HEK293 (cell line): ENCODE measurements at regions not wholly inside any gene's neighbourhood (a gene's known extent, or its start where the extent isn't known, plus 50 kb on each side); places are given as distances from the start of the nearest gene placed in this dataset.

Experiments used
- TCF7L2 ChIP-seq: IDR thresholded peaks from 2 replicates; pipeline ENCODE4 v1.6.1; 2011; ENCODE audit warnings: low read depth, mild to moderate bottlenecking, inconsistent platforms, low read length, moderate library complexity, borderline replicate concordance
- ZBTB20 ChIP-seq: fragments of 450-650 bp; formaldehyde crosslinking; IDR thresholded peaks from 2 replicates; pipeline ENCODE4 v1.5.1; 2016; ENCODE audit warnings: missing biosample characterization, missing genetic modification characterization
- ZNF274 ChIP-seq, 2 experiments: fragments of 200-500 bp in 1 of 2; fragments of 450-650 bp in 1 of 2; sonication (Bioruptor generic) in 1 of 2; formaldehyde crosslinking in 1 of 2; IDR thresholded peaks; 2 replicates each; pipeline versions ENCODE4 v1.5.1 to v1.6.1; 2014 to 2016; ENCODE audit warnings: borderline replicate concordance in 1 of 2, inconsistent platforms in 1 of 2, low read length in 1 of 2, missing biosample characterization in 1 of 2, missing genetic modification characterization in 1 of 2
- ZNF391 ChIP-seq: fragments of 450-650 bp; formaldehyde crosslinking; IDR thresholded peaks from 2 replicates; pipeline ENCODE4 v1.5.1; 2016; ENCODE audit warnings: low read depth, missing biosample characterization, missing genetic modification characterization, borderline replicate concordance
- ZNF558 ChIP-seq: fragments of 450-650 bp; formaldehyde crosslinking; IDR thresholded peaks from 2 replicates; pipeline ENCODE4 v1.5.1; 2016; ENCODE audit warnings: missing biosample characterization, missing genetic modification characterization
- ZNF791 ChIP-seq: fragments of 450-650 bp; formaldehyde crosslinking; IDR thresholded peaks from 2 replicates; pipeline ENCODE4 v1.5.1; 2016; ENCODE audit warnings: missing biosample characterization, missing genetic modification characterization
- TF ChIP-seq, protein P1 (sequence below): fragments of 450-650 bp; formaldehyde crosslinking; IDR thresholded peaks from 2 replicates; pipeline ENCODE4 v1.5.1; 2016; ENCODE audit warnings: missing biosample characterization, missing genetic modification characterization
- TF ChIP-seq, protein P2 (sequence below): fragments of 450-650 bp; formaldehyde crosslinking; IDR thresholded peaks from 2 replicates; pipeline ENCODE4 v1.5.1; 2016; ENCODE audit warnings: missing biosample characterization, missing genetic modification characterization

DNA sequence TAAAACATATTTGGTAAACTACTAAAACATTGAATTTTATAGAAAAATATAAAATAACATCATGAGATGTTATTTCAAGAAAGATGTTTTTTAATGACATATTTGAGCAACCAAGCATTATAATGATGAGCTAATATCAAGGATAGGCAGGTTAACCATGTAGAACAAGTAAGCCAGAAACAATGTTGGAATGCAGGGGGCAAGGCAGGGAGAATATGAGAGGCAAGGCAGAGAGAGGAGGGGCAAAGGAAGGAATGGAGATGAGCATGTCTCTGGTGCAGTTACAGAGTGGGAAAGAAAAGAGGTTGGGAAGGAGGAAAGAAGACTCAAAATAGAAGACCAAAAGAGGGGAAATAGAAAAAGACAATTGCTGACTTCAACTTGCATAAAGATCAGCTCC, 390.4 kb downstream of the MCTP2 start:
- TF ChIP-seq, protein P1, sequence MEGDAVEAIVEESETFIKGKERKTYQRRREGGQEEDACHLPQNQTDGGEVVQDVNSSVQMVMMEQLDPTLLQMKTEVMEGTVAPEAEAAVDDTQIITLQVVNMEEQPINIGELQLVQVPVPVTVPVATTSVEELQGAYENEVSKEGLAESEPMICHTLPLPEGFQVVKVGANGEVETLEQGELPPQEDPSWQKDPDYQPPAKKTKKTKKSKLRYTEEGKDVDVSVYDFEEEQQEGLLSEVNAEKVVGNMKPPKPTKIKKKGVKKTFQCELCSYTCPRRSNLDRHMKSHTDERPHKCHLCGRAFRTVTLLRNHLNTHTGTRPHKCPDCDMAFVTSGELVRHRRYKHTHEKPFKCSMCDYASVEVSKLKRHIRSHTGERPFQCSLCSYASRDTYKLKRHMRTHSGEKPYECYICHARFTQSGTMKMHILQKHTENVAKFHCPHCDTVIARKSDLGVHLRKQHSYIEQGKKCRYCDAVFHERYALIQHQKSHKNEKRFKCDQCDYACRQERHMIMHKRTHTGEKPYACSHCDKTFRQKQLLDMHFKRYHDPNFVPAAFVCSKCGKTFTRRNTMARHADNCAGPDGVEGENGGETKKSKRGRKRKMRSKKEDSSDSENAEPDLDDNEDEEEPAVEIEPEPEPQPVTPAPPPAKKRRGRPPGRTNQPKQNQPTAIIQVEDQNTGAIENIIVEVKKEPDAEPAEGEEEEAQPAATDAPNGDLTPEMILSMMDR (tag by site-specific recombination) = no peak
- TF ChIP-seq ZNF558 (tag by site-specific recombination) (no peak), ZBTB20 (no peak), ZNF391 (no peak), TCF7L2 (no peak), ZNF791 (tag by site-specific recombination) (no peak), ZNF274 (IDR thresholded peaks at IDR 0.05; ENCODE audit: low read length) (no peak), ZNF274 (tag by site-specific recombination; IDR thresholded peaks at IDR 0.05; ENCODE audit: borderline replicate concordance) (no peak)
- TF ChIP-seq, protein P2, sequence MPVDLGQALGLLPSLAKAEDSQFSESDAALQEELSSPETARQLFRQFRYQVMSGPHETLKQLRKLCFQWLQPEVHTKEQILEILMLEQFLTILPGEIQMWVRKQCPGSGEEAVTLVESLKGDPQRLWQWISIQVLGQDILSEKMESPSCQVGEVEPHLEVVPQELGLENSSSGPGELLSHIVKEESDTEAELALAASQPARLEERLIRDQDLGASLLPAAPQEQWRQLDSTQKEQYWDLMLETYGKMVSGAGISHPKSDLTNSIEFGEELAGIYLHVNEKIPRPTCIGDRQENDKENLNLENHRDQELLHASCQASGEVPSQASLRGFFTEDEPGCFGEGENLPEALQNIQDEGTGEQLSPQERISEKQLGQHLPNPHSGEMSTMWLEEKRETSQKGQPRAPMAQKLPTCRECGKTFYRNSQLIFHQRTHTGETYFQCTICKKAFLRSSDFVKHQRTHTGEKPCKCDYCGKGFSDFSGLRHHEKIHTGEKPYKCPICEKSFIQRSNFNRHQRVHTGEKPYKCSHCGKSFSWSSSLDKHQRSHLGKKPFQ (tag by site-specific recombination) = no peak
